Liver (tissue), 8 donors: ENCODE measurements at regions not wholly inside any gene's neighbourhood (a gene's known extent, or its start where the extent isn't known, plus 50 kb on each side); places are given as distances from the start of the nearest gene placed in this dataset.

Experiments
- DNase-seq: peaks from one replicate; pipeline ENCODE4 v3.0.0-alpha.2; 2017; ENCODE audit warnings: low spot score
- H3K27ac ChIP-seq, 2 donors: one replicate each; pipeline ENCODE4 v1.7.0; 2013; ENCODE audit warnings: inconsistent platforms in 2 of 2, low read length in 2 of 2, control low read depth in 1 of 2, low read depth in 1 of 2, mild to moderate bottlenecking in 1 of 2
- H3K27me3 ChIP-seq, 4 donors: one replicate each; pipeline versions ENCODE4 v1.6.1 to v1.7.0; 2013; ENCODE audit warnings: low read length in 3 of 4, inconsistent platforms in 1 of 4, mild to moderate bottlenecking in 1 of 4, moderate library complexity in 1 of 4; ENCODE audit not compliant: control insufficient read depth in 4 of 4, insufficient read depth in 4 of 4
- H3K36me3 ChIP-seq, 4 donors: one replicate each; pipeline versions ENCODE4 v1.6.1 to v1.7.0; 2013; ENCODE audit warnings: low read length in 3 of 4, mild to moderate bottlenecking in 3 of 4, low read depth in 1 of 4, moderate library complexity in 1 of 4; ENCODE audit not compliant: control insufficient read depth in 4 of 4, insufficient read depth in 3 of 4
- H3K4me1 ChIP-seq, 4 donors: one replicate each; pipeline versions ENCODE4 v1.6.1 to v1.7.0; 2013; ENCODE audit warnings: low read length in 3 of 4, mild to moderate bottlenecking in 3 of 4, moderate library complexity in 1 of 4; ENCODE audit not compliant: control insufficient read depth in 4 of 4, insufficient read depth in 4 of 4
- H3K4me3 ChIP-seq, 3 donors: one replicate each; pipeline versions ENCODE4 v1.6.1 to v1.7.0; 2013; ENCODE audit warnings: low read length in 3 of 3, control low read depth in 1 of 3, low read depth in 1 of 3, mild to moderate bottlenecking in 1 of 3
- H3K9ac ChIP-seq, 2 donors: one replicate each; pipeline ENCODE4 v1.7.0; 2013; ENCODE audit warnings: low read length in 2 of 2, mild to moderate bottlenecking in 2 of 2, moderate library complexity in 2 of 2, control low read depth in 1 of 2, low read depth in 1 of 2
- H3K9me3 ChIP-seq, 4 donors: one replicate each; pipeline versions ENCODE4 v1.6.1 to v1.7.0; 2013; ENCODE audit warnings: low read length in 3 of 4; ENCODE audit not compliant: control insufficient read depth in 4 of 4
- EGR1 ChIP-seq, 2 donors: IDR thresholded peaks; 2 replicates each; pipeline ENCODE4 v1.6.1; 2016 to 2018; ENCODE audit warnings: antibody characterized with exemption in 2 of 2, low read depth in 2 of 2
- FOXA1 ChIP-seq: IDR thresholded peaks from 2 replicates; pipeline ENCODE4 v1.6.1; 2016; ENCODE audit warnings: antibody characterized with exemption
- FOXA2 ChIP-seq: IDR thresholded peaks from 2 replicates; pipeline ENCODE4 v1.6.1; 2016; ENCODE audit warnings: antibody characterized with exemption
- GABPA ChIP-seq, 2 donors: IDR thresholded peaks in 1 of 2; conservative IDR thresholded peaks in 1 of 2; 2 replicates each; pipeline ENCODE4 v1.6.1; 2016; ENCODE audit warnings: antibody characterized with exemption in 2 of 2, mild to moderate bottlenecking in 1 of 2, moderate library complexity in 1 of 2
- HNF4A ChIP-seq, 2 donors: conservative IDR thresholded peaks; 2 replicates each; pipeline ENCODE4 v1.6.1; 2016; ENCODE audit warnings: antibody characterized with exemption in 2 of 2, mild to moderate bottlenecking in 2 of 2
- HNF4G ChIP-seq: IDR thresholded peaks from 2 replicates; pipeline ENCODE4 v1.6.1; 2016; ENCODE audit warnings: antibody characterized with exemption
- JUND ChIP-seq, 2 donors: IDR thresholded peaks; 2 replicates each; pipeline ENCODE4 v1.6.1; 2016; ENCODE audit warnings: antibody characterized with exemption in 2 of 2
- NR2F2 ChIP-seq: IDR thresholded peaks from 2 replicates; pipeline ENCODE4 v1.6.1; 2016; ENCODE audit warnings: antibody characterized with exemption
- RAD21 ChIP-seq, 2 donors: IDR thresholded peaks; 2 replicates each; pipeline ENCODE4 v1.6.1; 2016; ENCODE audit warnings: antibody characterized with exemption in 2 of 2, mild to moderate bottlenecking in 2 of 2
- RXRA ChIP-seq, 2 donors: IDR thresholded peaks; 2 replicates each; pipeline ENCODE4 v1.6.1; 2017 to 2018; ENCODE audit warnings: antibody characterized with exemption in 2 of 2, mild to moderate bottlenecking in 1 of 2
- SP1 ChIP-seq: IDR thresholded peaks from 2 replicates; pipeline ENCODE4 v1.6.1; 2018; ENCODE audit warnings: antibody characterized with exemption, mild to moderate bottlenecking
- TAF1 ChIP-seq: conservative IDR thresholded peaks from 2 replicates; pipeline ENCODE4 v1.6.1; 2016; ENCODE audit warnings: antibody characterized with exemption, mild to moderate bottlenecking
- YY1 ChIP-seq: IDR thresholded peaks from 2 replicates; pipeline ENCODE4 v1.6.1; 2016; ENCODE audit warnings: antibody characterized with exemption, mild to moderate bottlenecking
- WGBS: extraction: QIAGEN DNeasy Blood & Tissue Kit; methylation state at CpG from one replicate; pipeline ENCODE4 v1.1.7; 2013; 5-methylcytosine and 5-hydroxymethylcytosine counted together
- TF ChIP-seq, protein P1 (sequence below): fragments of 150-350 bp; IDR thresholded peaks from 2 replicates; pipeline ENCODE4 v1.5.1; 2017; ENCODE audit warnings: improper control_type of control experiment, low read depth, low read length; ENCODE audit not compliant: missing input control
- TF ChIP-seq, protein P2 (sequence below): IDR thresholded peaks from 2 replicates; pipeline ENCODE4 v1.6.1; 2016; ENCODE audit warnings: antibody characterized with exemption
- TF ChIP-seq, protein P3 (sequence below): IDR thresholded peaks from 2 replicates; pipeline ENCODE4 v1.6.1; 2016; ENCODE audit warnings: antibody characterized with exemption
- TF ChIP-seq, protein P4 (sequence below): IDR thresholded peaks from 2 replicates; pipeline ENCODE4 v1.6.1; 2016; ENCODE audit warnings: antibody characterized with exemption
- TF ChIP-seq, protein P5 (sequence below): IDR thresholded peaks from 2 replicates; pipeline ENCODE4 v1.6.1; 2016; ENCODE audit warnings: antibody characterized with exemption, mild to moderate bottlenecking
- donor health status: healthy.
- donor health status: healthy.
- donor health status: healthy.
- donor health status: healthy.
- donor health status: healthy.

DNA sequence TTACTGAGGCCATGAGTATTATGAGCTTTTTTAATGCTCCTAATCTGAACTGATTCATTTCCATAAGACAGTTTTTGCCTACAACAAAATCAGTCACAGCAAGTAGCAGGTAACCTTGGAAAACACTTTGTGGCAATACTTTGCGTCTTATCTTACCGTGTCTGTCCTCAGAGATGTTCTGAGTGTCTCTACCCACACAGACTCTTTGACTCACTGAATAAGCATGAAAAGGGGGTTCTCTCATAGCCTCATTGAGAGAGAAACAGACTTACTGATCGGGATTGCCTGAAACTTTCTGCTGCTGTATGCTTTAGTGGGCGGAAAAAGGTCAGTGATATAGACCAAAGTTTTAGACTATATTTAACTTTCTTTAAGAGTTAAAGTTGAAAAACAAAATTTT, 92.6 kb downstream of the MYL12B start:
- DNase-seq = no peak
- no peak overlapping the region for H3K4me3 ChIP-seq
- 92% methylated on average over 4 of the region's 4 CpGs for WGBS
- H3K9me3 ChIP-seq = no peaks in the 10 kb centered on the region
- no peak overlapping the region for H3K27ac ChIP-seq
- no peaks in the 10 kb centered on the region for H3K4me1 ChIP-seq
- no peak overlapping the region for H3K9ac ChIP-seq
- H3K36me3 ChIP-seq = no peaks in the 10 kb centered on the region
- no peak for TF ChIP-seq HNF4A (conservative IDR thresholded peaks at IDR 0.05)
- no peak for TF ChIP-seq EGR1 (IDR thresholded peaks at IDR 0.05; ENCODE audit: low read depth in 2 of 2)
- TF ChIP-seq NR2F2 = no peak
- TF ChIP-seq, protein P1, sequence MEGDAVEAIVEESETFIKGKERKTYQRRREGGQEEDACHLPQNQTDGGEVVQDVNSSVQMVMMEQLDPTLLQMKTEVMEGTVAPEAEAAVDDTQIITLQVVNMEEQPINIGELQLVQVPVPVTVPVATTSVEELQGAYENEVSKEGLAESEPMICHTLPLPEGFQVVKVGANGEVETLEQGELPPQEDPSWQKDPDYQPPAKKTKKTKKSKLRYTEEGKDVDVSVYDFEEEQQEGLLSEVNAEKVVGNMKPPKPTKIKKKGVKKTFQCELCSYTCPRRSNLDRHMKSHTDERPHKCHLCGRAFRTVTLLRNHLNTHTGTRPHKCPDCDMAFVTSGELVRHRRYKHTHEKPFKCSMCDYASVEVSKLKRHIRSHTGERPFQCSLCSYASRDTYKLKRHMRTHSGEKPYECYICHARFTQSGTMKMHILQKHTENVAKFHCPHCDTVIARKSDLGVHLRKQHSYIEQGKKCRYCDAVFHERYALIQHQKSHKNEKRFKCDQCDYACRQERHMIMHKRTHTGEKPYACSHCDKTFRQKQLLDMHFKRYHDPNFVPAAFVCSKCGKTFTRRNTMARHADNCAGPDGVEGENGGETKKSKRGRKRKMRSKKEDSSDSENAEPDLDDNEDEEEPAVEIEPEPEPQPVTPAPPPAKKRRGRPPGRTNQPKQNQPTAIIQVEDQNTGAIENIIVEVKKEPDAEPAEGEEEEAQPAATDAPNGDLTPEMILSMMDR = no peak
- TF ChIP-seq FOXA1 = no peak
- TF ChIP-seq SP1 = no peak
- TF ChIP-seq RAD21 (IDR thresholded peaks at IDR 0.05) = no peak
- TF ChIP-seq GABPA (IDR thresholded peaks at IDR 0.05 in 1 of 2, conservative IDR thresholded peaks at IDR 0.05 in 1 of 2) = no peak
- no peak for TF ChIP-seq HNF4G
- TF ChIP-seq, protein P2, sequence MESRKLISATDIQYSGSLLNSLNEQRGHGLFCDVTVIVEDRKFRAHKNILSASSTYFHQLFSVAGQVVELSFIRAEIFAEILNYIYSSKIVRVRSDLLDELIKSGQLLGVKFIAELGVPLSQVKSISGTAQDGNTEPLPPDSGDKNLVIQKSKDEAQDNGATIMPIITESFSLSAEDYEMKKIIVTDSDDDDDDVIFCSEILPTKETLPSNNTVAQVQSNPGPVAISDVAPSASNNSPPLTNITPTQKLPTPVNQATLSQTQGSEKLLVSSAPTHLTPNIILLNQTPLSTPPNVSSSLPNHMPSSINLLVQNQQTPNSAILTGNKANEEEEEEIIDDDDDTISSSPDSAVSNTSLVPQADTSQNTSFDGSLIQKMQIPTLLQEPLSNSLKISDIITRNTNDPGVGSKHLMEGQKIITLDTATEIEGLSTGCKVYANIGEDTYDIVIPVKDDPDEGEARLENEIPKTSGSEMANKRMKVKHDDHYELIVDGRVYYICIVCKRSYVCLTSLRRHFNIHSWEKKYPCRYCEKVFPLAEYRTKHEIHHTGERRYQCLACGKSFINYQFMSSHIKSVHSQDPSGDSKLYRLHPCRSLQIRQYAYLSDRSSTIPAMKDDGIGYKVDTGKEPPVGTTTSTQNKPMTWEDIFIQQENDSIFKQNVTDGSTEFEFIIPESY = no peak
- TF ChIP-seq YY1 = no peak
- no peak for TF ChIP-seq RXRA (IDR thresholded peaks at IDR 0.05)
- TF ChIP-seq, protein P3, sequence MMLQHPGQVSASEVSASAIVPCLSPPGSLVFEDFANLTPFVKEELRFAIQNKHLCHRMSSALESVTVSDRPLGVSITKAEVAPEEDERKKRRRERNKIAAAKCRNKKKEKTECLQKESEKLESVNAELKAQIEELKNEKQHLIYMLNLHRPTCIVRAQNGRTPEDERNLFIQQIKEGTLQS = no peak
- TF ChIP-seq, protein P4, sequence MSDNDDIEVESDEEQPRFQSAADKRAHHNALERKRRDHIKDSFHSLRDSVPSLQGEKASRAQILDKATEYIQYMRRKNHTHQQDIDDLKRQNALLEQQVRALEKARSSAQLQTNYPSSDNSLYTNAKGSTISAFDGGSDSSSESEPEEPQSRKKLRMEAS = no peak
- no peak for TF ChIP-seq FOXA2
- TF ChIP-seq JUND (IDR thresholded peaks at IDR 0.05) = no peak
- TF ChIP-seq TAF1 = no peak
- TF ChIP-seq, protein P5, sequence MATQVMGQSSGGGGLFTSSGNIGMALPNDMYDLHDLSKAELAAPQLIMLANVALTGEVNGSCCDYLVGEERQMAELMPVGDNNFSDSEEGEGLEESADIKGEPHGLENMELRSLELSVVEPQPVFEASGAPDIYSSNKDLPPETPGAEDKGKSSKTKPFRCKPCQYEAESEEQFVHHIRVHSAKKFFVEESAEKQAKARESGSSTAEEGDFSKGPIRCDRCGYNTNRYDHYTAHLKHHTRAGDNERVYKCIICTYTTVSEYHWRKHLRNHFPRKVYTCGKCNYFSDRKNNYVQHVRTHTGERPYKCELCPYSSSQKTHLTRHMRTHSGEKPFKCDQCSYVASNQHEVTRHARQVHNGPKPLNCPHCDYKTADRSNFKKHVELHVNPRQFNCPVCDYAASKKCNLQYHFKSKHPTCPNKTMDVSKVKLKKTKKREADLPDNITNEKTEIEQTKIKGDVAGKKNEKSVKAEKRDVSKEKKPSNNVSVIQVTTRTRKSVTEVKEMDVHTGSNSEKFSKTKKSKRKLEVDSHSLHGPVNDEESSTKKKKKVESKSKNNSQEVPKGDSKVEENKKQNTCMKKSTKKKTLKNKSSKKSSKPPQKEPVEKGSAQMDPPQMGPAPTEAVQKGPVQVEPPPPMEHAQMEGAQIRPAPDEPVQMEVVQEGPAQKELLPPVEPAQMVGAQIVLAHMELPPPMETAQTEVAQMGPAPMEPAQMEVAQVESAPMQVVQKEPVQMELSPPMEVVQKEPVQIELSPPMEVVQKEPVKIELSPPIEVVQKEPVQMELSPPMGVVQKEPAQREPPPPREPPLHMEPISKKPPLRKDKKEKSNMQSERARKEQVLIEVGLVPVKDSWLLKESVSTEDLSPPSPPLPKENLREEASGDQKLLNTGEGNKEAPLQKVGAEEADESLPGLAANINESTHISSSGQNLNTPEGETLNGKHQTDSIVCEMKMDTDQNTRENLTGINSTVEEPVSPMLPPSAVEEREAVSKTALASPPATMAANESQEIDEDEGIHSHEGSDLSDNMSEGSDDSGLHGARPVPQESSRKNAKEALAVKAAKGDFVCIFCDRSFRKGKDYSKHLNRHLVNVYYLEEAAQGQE = no peak
- no peaks in the 10 kb centered on the region for H3K27me3 ChIP-seq
